ENCODE measurements at regions not wholly inside any gene's neighbourhood (a gene's known extent, or its start where the extent isn't known, plus 50 kb on each side); places are given as distances from the start of the nearest gene placed in this dataset.

DNA sequence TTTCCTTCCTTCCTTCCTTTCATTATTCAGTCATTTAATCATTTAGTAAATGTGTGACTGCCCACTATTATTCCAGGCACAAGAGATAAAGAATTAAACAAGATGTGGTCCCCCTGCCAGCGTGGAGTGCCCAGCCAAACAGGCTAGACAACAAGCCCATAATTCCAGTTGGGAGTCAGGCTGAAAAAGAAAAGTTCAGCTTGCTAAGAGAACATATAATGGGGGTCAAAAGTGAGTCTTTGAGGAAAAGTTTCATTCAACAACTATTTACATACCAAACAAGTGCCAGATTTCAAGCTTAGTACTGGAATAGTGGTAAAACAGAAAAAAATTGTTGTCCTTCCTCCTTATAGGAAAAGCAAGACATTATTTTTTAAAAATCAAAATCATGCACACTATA lies 523.7 kb downstream of the TAFA4 start:
- DNase-seq (no peak), ATAC-seq (ENCODE audit: insufficient read depth, low read depth) (no peak)

DNA sequence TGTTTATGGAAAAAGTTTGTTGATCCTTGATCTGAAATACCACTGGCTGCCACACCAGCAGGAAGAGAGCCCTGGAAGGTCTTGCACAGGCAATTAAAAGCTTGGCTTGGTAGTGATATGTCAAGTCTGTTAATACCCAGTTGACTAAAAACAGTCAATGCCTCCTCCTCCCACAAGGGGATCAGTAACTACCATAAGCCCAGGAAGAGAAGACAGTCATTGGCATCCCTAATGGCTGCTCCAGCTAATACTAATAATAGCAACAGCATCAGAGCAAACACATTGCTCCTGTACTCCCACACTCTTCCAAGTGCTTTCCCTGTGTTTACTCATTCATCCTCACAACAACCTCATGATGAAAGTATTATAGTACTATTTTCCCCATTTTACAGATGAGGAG lies 528.6 kb downstream of the TAFA4 start:
- TF ChIP-seq CTCF (IDR thresholded peaks at IDR 0.05; ENCODE audit: borderline replicate concordance, extremely low read depth, low read length, poor library complexity, severe bottlenecking) = no peak
- no peak for TF ChIP-seq EZH2 (IDR thresholded peaks at IDR 0.05; ENCODE audit: borderline replicate concordance, low read depth, low read length, severe bottlenecking)
- DNase-seq = no peak
- H3K27ac ChIP-seq (ENCODE audit: low read length) = no peak overlapping the region
- no peaks in the 10 kb centered on the region for H3K36me3 ChIP-seq (ENCODE audit: insufficient read depth, low read length)
- H3K9ac ChIP-seq (ENCODE audit: low read depth, low read length) = no peak overlapping the region
- H4K20me1 ChIP-seq (ENCODE audit: insufficient read depth, low read length) = no peaks in the 10 kb centered on the region
- H3K4me3 ChIP-seq (ENCODE audit: low read depth in 1 of 2, low read length in 2 of 2) = no peak overlapping the region
- no peak overlapping the region for H2AFZ ChIP-seq (ENCODE audit: low read depth, low read length)
- peaks cover 2% of the 10 kb centered on the region for H3K27me3 ChIP-seq (ENCODE audit: insufficient read depth, low read length, poor library complexity)
- no peak for ATAC-seq (ENCODE audit: insufficient read depth, low read depth)
- H3K9me3 ChIP-seq (ENCODE audit: insufficient read depth, low read length, severe bottlenecking) = no peaks in the 10 kb centered on the region
- H3K4me1 ChIP-seq (ENCODE audit: insufficient read depth, low read length) = no peaks in the 10 kb centered on the region
- no peak overlapping the region for H3K4me2 ChIP-seq (ENCODE audit: insufficient read depth, low read length)
- no peaks in the 10 kb centered on the region for H3K79me2 ChIP-seq (ENCODE audit: insufficient read depth, low read length)

More for the DNA sequence above, 523.7 kb downstream of the TAFA4 start:
- no peak overlapping the region for H2AFZ ChIP-seq (ENCODE audit: low read depth, low read length)
- no peak overlapping the region for H3K9ac ChIP-seq (ENCODE audit: low read depth, low read length)
- no peaks in the 10 kb centered on the region for H3K27me3 ChIP-seq (ENCODE audit: insufficient read depth, low read length, poor library complexity)
- H3K79me2 ChIP-seq (ENCODE audit: insufficient read depth, low read length) = no peaks in the 10 kb centered on the region
- H3K36me3 ChIP-seq (ENCODE audit: insufficient read depth, low read length) = no peaks in the 10 kb centered on the region
- no peak for TF ChIP-seq EZH2 (IDR thresholded peaks at IDR 0.05; ENCODE audit: borderline replicate concordance, low read depth, low read length, severe bottlenecking)
- no peak for TF ChIP-seq CTCF (IDR thresholded peaks at IDR 0.05; ENCODE audit: borderline replicate concordance, extremely low read depth, low read length, poor library complexity, severe bottlenecking)
- no peak overlapping the region for H3K4me3 ChIP-seq (ENCODE audit: low read depth in 1 of 2, low read length in 2 of 2)
- no peak overlapping the region for H3K4me2 ChIP-seq (ENCODE audit: insufficient read depth, low read length)
- H3K27ac ChIP-seq (ENCODE audit: low read length) = no peak overlapping the region
- no peaks in the 10 kb centered on the region for H4K20me1 ChIP-seq (ENCODE audit: insufficient read depth, low read length)
- H3K4me1 ChIP-seq (ENCODE audit: insufficient read depth, low read length) = no peaks in the 10 kb centered on the region
- no peaks in the 10 kb centered on the region for H3K9me3 ChIP-seq (ENCODE audit: insufficient read depth, low read length, severe bottlenecking)

DNA sequence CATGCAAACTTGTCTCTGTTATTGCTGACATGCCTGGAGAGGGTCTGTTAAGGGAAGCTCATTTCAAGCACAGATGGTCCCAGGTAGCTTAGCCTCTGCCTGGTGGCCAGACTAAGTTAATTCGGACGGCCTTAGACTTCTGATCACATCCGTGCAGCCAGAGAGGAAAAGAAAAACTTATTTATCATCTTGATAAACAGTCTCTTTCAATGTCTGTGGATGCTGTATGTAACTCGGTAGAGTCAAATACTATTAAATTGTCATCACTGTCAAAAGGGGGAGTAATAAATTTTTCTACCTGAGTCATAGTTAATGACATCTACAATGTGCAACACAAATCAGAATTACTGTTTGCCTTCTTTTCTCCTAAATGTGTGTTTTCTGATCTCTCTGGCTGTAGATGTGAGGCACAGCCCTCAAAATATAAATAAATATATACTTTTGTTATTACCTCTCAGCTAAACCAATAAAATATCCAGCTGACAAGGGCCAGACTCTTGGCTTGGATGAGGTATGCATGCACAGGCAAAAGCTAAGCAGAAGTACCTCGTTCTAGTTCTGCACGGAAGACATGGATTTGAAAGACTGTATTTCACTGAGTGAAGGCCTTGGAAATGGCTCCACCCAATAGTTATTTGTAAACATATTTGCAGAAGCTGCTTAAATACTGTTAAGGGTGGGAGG lies 530.0 kb downstream of the TAFA4 start:
- no peak overlapping the region for H3K9ac ChIP-seq (ENCODE audit: low read depth, low read length)
- no peak overlapping the region for H2AFZ ChIP-seq (ENCODE audit: low read depth, low read length)
- TF ChIP-seq EZH2 (IDR thresholded peaks at IDR 0.05; ENCODE audit: borderline replicate concordance, low read depth, low read length, severe bottlenecking) (no peak), CTCF (IDR thresholded peaks at IDR 0.05; ENCODE audit: borderline replicate concordance, extremely low read depth, low read length, poor library complexity, severe bottlenecking) (no peak)
- no peaks in the 10 kb centered on the region for H3K9me3 ChIP-seq (ENCODE audit: insufficient read depth, low read length, severe bottlenecking)
- H4K20me1 ChIP-seq (ENCODE audit: insufficient read depth, low read length) = no peaks in the 10 kb centered on the region
- no peaks in the 10 kb centered on the region for H3K4me1 ChIP-seq (ENCODE audit: insufficient read depth, low read length)
- ATAC-seq (ENCODE audit: insufficient read depth, low read depth) (no peak), DNase-seq (no peak)
- no peak overlapping the region for H3K4me2 ChIP-seq (ENCODE audit: insufficient read depth, low read length)
- H3K27me3 ChIP-seq (ENCODE audit: insufficient read depth, low read length, poor library complexity) = peaks cover 2% of the 10 kb centered on the region
- H3K27ac ChIP-seq (ENCODE audit: low read length) = no peak overlapping the region
- no peaks in the 10 kb centered on the region for H3K36me3 ChIP-seq (ENCODE audit: insufficient read depth, low read length)
- H3K4me3 ChIP-seq (ENCODE audit: low read depth in 1 of 2, low read length in 2 of 2) = no peak overlapping the region
- H3K79me2 ChIP-seq (ENCODE audit: insufficient read depth, low read length) = no peaks in the 10 kb centered on the region

Measured in DND-41 (cell line).